ENCODE measurements at regions not wholly inside any gene's neighbourhood (a gene's known extent, or its start where the extent isn't known, plus 50 kb on each side); places are given as distances from the start of the nearest gene placed in this dataset.

DNA sequence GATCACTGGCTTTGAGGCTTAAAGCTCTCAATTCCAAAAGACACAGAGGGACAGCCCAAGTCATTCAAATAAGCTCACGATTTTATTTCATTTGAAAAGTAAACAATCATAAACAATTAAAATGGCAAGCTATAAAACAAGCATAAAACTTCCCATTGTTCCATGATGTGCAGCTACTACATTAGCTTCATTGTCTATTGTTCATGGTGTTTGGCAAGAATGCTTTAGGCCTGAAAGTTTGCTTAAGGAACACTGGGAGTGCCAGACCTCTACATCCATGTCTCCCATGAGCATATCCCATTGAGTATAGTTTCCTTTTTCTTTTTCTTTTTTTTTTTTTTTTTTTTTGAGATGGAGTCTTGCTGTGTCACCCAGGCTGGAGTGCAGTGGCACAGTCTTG lies 286.1 kb upstream of the ESRRG start:
- TF ChIP-seq FOXP2 (optimal IDR thresholded peaks at IDR 0.05; ENCODE audit: borderline replicate concordance, extremely low read depth, extremely low read length, insufficient read depth): no peak
- TF ChIP-seq TAF1 (IDR thresholded peaks at IDR 0.05; ENCODE audit: borderline replicate concordance, insufficient read depth, low read length): no peak
- no peak for TF ChIP-seq SIN3A (IDR thresholded peaks at IDR 0.05; ENCODE audit: borderline replicate concordance, insufficient read depth, low read length)
- TF ChIP-seq POLR2AphosphoS5 (IDR thresholded peaks at IDR 0.05; ENCODE audit: low read depth, low read length): no peak
- TF ChIP-seq REST (IDR thresholded peaks at IDR 0.05; ENCODE audit: insufficient read depth in 1 of 2, low read depth in 2 of 2, low read length in 2 of 2): no peak

DNA sequence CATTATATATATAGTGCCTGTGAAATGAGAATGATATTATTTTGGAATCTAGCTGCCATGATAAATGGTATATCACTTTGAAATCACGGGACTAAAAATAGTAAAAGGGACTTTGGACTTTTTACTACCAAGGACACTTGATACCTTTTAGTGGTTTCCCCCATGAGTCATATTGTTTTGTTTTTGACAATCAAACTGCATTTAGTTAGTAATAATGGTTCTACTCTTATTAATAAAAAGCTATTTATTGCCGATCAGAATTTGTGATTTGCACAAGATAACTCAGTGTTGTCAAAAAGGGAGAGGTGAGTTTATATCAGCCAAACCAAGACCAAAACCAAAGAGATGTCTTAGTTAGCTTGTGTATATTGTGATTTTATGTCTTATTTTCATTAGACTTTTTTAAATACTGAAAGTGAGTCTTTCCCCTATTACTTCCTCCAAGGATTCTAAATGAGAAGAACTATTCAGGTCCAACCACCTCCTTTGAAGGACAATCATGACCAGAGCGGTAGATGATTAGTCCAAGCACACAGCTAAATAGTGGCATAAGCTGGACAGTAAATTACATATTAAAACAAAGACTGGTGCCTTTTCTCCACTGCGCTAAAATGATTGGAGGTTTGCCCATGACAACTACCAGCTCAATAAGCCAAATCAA lies 281.7 kb upstream of the ESRRG start:
- no peak for TF ChIP-seq POLR2AphosphoS5 (IDR thresholded peaks at IDR 0.05; ENCODE audit: low read depth, low read length)
- no peak for TF ChIP-seq FOXP2 (optimal IDR thresholded peaks at IDR 0.05; ENCODE audit: borderline replicate concordance, extremely low read depth, extremely low read length, insufficient read depth)
- no peak for TF ChIP-seq SIN3A (IDR thresholded peaks at IDR 0.05; ENCODE audit: borderline replicate concordance, insufficient read depth, low read length)
- no peak for TF ChIP-seq REST (IDR thresholded peaks at IDR 0.05; ENCODE audit: insufficient read depth in 1 of 2, low read depth in 2 of 2, low read length in 2 of 2)
- no peak for TF ChIP-seq TAF1 (IDR thresholded peaks at IDR 0.05; ENCODE audit: borderline replicate concordance, insufficient read depth, low read length)

GRCh38 chr1:217003355-217003754 lies 280.1 kb upstream of the ESRRG start:
- TF ChIP-seq POLR2AphosphoS5 (IDR thresholded peaks at IDR 0.05; ENCODE audit: low read depth, low read length): no peak
- TF ChIP-seq FOXP2 (optimal IDR thresholded peaks at IDR 0.05; ENCODE audit: borderline replicate concordance, extremely low read depth, extremely low read length, insufficient read depth): no peak
- no peak for TF ChIP-seq TAF1 (IDR thresholded peaks at IDR 0.05; ENCODE audit: borderline replicate concordance, insufficient read depth, low read length)
- no peak for TF ChIP-seq SIN3A (IDR thresholded peaks at IDR 0.05; ENCODE audit: borderline replicate concordance, insufficient read depth, low read length)
- TF ChIP-seq REST (IDR thresholded peaks at IDR 0.05; ENCODE audit: insufficient read depth in 1 of 2, low read depth in 2 of 2, low read length in 2 of 2): no peak

DNA sequence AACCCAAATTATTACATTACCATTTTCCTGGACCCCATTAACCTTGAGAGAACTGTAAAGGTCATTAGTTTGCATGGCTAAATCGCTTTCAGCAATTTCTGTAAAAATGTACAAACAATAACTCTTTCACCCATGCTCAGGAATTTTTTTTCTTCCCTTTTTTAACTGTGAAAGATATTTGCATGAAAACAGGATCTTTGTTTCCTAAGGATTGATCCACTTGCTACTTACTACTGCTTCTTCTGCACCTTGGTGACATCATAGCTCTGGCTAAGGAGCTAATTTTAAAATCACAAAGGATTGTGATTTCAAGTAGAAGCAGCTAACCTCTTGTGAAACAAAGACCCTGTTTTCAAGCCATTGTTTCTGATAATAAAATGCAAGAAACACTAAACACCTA lies 274.6 kb upstream of the ESRRG start:
- TF ChIP-seq TAF1 (IDR thresholded peaks at IDR 0.05; ENCODE audit: borderline replicate concordance, insufficient read depth, low read length) (no peak), POLR2AphosphoS5 (IDR thresholded peaks at IDR 0.05; ENCODE audit: low read depth, low read length) (no peak), SIN3A (IDR thresholded peaks at IDR 0.05; ENCODE audit: borderline replicate concordance, insufficient read depth, low read length) (no peak), REST (IDR thresholded peaks at IDR 0.05; ENCODE audit: insufficient read depth in 1 of 2, low read depth in 2 of 2, low read length in 2 of 2) (no peak), FOXP2 (optimal IDR thresholded peaks at IDR 0.05; ENCODE audit: borderline replicate concordance, extremely low read depth, extremely low read length, insufficient read depth) (no peak)

All from PFSK-1 (cell line).